ENCODE measurements at regions not wholly inside any gene's neighbourhood (a gene's known extent, or its start where the extent isn't known, plus 50 kb on each side); places are given as distances from the start of the nearest gene placed in this dataset.
"Not testable (repeated sequence)": the region's sequence is repeated elsewhere in the genome, so short reads cannot be mapped to it uniquely, and the experiment has no call there.

DNA sequence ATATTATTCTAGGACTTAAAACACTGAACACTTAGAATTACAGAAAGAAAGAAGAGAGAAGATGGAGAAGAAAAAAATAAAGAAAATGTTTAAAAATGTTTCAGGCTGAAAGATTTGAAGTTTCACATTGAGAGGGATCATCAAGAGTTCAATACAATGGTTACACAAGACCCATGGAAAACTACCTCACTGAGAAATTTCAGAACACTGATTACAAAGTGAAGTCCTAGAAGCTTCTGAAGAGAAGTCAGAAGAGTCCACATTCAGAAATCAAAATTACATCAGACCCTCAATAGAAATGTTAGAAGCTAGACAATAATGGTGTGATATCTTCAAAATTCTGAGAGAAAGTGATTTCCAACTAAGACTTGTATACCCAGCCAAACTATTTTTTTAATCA lies 196.1 kb downstream of the MACC1 start:
- no peak for DNase-seq

DNA sequence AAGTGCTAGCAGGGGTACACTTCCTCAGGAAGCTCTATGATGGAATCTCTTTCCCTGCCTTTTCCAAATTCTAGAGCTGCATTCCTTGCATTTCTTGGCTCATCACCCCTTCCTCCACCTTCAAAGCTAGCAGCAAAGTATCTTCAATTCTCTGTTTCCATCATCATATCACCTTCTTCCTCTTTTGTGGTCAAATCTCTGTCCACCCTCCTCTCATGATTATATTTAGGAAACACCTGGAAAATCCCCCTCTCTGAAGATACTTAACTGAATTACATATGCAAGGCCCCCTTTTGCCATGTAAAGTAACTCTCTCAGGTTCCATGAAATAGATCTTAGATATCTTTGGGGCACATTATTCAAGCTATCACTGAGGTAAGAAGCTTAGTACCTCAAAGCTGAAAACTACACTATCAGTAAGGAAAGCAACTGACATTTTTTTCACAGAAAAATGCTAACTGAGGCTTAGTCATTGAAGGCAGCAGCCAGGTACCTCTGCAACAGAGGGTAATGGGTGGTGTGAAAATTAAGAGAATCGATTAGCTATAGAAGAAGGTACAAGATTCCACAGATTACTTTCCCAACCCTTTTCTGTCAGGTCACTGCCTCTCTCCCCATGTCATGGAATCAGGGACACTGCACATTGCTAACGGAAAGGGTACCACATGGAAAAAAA lies 197.3 kb downstream of the MACC1 start:
- no peak for DNase-seq

DNA sequence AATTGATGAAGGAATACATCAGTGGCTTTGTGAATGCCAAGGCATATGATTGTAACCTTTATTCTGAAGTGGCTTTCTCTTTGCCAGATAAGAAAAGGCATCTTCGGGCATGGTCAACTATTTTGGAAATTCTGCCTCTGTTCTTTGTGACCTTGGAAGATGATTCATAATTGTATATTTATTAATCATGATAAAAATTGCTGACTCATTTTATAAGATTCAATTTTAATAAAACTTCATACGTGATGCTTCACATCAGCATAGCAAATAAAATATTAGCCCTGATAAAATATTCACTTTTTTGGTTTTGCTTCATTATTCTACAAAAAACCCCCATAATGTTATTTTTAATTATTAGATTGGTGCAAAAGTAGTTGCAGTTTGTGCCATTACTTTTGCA lies 200.5 kb downstream of the MACC1 start:
- no peak for DNase-seq

DNA sequence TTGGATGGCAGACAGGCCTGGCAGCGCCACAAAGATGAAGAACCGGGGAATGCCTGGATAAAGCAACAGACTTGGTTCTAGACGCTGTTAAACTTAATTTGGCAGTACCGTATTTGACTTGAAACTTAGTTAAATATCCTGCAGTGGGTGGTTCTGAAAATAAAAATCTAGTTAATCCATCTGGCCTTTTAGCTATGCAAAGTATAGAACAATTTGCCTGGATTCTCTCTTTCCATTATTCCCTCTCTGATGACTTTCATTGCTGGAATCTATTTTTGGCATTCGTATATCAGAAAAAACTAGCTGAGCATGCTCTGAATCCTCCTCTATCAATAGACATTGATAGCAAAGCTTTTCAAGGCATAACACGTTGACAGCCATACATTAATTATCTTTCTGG lies 203.6 kb downstream of the MACC1 start:
- DNase-seq = no peak

DNA sequence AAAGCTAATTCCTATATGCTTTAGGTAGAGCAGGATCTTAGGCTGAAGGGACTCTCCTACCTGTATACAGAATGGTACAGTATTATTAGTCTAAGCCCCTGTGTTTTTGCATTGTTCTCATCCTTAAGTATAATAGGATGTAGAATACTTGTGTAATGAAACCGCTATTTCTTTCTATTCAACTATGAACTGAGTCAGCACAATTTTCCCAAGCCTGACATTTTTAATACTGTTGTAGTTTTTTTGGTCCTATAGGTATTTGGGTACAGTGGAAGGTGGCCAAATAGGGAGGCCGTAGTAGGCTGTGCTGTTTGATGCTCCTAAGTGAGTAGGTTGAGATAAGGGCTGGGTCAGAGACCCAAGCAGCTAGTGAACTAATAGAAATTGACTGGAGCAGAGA lies 205.1 kb downstream of the MACC1 start:
- DNase-seq = no peak

DNA sequence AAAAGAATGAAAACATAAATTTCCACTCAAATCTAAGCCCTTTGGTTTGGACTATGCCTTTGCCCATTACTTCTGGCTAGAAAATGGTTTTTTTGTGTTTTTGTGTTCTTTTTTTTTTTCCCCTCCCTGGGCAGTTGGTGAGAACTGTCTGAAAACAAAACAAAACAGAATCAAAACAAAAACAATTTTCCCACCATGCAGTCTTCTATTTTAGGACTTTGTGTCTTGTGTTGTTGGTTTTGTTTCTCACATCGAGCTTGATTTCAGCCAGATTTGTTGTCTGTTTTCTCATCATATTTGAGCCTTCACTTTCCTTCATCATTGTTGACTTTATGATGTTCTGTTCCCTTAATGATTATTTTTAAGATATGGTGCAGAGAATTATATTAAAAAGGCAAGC lies 206.3 kb downstream of the MACC1 start:
- no peak for DNase-seq

DNA sequence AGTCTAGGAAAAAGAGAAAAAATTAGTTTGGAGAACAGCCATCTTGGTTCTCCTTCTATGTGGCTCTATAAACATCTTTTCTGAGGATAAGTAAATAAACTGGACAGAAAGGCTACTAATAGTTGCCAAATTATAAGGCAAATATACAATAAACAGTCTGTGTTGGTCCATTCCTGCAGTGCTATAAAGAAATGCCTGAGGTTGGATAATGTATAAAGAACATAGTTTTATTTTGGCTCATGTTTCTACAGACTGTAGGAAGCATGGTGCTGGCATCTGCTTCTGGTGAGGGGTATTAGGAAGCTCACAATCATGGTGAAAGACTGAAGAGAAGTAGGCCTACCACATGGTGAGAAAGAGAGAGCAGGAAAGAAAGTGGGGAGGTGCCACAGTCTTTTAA lies 209.7 kb downstream of the MACC1 start:
- no peak for DNase-seq

DNA sequence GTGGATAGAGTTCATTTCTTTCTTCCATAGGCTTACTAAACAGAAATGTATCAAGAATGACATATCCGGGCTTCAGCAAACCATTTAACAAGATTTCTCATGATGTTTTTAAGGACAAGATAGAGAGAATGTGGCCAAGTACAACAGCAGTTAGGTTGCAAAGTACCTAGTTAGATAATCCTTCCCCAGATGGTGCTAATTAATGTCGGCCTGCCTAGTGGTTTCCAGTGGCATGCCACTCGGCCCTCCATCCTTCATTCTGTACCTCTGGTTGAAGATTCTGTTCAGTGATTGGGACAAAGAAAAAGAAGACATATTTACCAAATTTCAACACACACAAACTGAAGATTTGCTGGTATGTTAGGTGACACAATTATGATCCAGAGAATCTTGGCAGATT lies 212.1 kb downstream of the MACC1 start:
- no peak for DNase-seq

DNA sequence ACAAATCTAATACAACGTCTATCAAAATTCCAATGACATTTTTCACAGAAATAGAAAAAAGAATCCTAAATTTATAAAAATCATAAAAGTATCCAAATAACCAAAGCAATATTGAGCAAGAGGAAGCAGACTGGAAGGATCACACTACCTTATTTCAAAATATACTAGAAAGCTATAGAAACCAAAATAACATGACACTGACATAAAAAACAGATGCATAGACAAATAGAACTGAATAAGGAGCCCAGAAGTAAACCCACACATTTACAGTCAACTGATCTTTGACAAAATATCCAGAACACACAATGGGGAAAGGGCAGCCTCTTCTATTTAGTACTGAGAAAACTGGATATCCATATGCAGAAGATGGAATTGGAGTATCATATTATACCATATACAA lies 217.5 kb downstream of the MACC1 start:
- DNase-seq = no peak

DNA sequence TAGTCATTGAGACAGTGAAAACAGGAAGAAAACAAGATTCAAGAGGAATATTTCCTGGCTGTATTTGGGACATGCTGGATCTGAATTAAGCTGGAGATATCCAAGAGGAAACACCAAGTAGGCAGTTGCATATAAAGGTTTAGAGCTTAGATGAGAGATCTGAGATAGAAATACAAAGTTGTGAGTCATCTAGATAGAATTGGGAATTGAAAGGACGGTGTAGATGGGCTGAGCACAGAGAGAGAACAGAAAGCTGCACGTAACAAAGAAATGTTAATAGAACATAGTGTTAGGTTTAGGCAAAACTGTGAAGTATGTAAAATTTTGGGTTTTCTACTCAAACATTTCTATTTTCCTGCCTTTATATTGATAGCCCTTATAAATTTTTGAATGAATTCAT lies 218.5 kb upstream of the TMEM196 start:
- DNase-seq = no peak

DNA sequence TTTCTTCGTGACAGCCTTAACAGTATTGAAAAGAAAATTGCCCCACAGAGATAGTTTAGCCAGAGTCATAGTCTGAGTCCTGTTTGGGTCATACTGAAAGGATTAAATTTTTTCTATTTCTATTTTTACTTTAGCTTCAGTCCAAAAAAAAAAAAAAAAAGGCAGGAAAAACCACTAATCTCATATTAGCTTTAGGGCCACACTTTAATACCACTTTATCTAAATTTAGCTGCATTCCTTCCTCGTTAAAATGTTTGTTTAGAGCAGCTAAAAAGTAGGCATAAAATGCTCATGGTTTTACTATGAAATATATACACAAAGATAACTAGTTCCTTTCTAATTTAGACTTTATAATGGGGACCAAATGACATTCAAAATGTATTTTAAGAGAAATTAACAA lies 216.5 kb upstream of the TMEM196 start:
- DNase-seq = no peak

DNA sequence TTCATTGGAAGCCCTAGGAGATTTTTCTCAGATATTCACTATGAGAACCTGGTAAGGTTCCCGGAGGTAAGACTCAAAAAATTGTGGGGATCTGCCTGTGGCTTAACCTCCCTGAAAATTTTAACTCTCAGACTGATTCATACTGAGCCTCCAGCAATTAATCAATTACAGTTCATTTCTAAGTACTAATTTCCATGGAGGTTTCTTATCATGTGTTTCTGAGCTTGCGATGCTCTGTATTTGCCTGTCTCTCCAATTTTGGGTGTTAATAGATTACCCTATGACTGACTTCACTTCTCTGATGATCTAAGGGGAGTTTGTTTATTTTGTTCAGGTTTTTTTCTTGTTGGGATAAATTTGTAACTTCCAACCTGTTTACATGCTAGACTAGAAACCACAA lies 215.4 kb upstream of the TMEM196 start:
- no peak for DNase-seq

DNA sequence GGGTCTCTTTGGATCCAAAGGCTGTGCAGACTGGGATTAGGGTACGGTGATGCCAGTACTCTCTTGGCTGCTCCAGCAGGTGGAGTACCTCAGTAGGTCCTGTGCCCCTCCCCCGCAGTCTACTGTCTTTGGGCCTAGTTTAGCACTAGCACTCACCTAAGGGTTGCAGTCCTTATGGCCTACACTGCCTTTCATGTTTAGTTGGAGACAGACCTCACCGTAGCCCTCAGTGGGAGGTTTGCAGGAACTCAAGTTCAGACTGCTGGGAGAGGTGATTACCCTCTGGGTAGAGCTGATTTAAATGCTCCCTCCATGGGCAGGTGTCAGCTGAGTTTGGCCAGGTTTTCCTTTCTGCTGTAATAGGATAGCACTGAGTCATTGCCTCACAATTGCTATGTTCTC lies 210.8 kb upstream of the TMEM196 start:
- DNase-seq = no peak

DNA sequence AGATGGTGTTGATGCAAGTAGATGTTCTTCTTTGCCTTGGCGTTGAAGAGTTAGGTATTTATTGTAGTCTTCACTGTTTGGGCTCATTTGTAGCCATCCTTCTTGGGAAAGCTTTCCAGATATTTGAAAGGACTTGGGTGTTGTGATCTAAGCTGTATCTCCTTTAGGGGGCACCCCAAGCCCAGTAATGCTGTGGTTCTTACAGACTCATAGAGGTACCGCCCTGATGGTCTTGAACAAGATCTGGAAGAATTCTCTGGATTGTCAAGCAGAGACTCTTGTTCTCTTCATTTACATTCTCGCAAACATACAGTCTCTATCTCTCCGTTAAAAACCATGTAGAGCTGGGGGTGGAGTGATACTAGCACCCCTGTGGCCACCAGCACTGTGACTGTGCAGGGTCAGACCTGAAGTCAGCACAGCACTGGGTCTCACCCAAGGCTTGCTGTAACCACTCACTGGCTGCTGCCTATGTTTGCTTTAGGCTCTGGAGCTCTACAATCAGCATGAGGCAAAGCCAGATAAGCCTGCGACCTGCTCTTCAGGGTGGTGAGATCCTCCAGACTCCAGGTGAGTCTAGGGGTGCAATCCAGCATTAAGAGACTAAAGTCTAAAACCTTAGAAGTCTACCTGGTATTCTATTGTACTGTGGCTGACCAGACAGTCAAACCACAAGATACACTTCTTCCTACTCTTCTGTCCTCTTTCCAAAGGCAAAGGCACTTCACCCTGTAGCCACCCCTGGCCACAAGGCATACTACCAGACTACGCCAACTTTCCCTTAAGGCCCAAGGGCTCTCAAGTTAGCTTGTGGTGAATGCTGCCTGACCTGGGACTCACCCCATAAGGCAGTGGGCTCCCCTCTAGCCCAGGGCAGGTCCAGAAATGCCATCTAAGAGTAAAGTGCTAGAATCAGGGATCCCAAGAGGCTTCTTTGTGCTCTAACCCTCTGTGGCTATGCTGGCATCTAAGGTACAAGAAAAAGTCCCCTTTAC lies 209.7 kb upstream of the TMEM196 start:
- DNase-seq = no peak

DNA sequence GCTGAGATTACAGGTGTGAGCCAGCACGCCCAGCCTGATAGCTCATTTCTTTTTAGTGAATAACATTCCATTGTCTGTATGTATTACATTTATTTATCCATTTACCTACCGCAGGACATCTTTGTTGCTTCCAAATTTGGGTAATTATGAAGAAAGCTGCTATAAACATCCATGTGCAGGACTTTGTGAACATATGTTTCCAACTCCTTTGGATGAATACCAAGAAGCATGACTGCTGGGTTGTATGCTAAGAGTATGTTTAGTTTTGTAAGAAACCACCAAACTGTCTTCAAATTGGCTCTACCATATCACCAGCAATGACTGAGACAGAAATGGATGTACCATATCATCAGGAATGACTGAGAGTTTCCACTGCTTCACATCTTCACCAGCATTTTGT lies 200.2 kb upstream of the TMEM196 start:
- DNase-seq = no peak

DNA sequence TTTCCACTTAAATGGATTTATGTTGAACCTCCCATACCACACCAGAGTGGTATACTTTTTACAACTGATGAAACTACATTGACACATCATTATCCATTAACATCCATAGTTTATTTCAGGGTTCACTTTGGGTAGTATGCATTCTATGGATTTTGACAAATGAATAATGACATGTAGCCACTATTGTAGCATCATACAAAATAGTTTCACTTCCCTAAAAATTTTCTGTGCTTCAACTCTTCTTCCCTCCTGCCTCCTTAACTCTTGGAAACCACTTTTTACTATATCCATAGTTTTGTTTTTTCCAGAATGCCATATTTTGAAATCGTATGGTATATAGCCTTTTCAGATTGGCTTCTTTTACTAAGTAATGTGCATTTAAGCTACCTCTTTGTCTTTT lies 199.5 kb upstream of the TMEM196 start:
- DNase-seq = no peak

DNA sequence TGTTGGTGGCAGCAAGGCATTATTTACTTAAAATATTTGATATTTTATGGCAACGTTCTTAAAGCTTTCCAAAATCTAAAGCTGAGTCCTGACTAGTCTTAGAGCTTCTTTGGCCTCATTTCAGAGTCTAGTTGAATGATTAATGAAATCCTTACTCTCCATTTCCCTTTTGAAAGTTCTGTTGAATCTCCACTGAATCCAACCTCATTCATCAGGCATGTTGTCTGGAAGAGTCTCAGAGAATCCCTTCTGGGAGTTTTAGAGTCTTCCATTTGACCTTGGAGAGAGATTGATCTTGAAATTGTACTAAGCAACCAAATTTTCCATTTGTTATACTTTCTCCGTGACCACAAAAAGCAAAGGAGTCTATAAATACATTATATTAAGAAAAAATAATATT lies 198.5 kb upstream of the TMEM196 start:
- no peak for DNase-seq

DNA sequence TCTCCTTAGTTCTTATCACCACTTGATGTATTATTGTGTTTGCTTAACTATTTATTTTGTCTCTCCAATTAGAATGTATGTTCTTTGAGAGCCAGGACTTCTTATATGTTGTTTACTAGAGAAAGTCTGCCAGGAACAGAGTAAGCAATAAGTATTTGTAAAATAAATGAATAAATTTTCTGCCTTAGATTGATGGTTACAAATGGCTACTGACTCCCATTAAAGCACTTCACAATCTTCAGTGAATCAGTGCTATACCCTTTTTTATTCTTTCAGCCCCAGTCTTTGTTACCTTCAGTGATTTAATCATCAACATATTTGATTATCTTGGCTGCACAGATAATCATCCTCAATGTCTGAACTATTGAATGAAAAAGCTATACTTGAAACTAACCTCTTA lies 197.1 kb upstream of the TMEM196 start:
- DNase-seq = no peak

DNA sequence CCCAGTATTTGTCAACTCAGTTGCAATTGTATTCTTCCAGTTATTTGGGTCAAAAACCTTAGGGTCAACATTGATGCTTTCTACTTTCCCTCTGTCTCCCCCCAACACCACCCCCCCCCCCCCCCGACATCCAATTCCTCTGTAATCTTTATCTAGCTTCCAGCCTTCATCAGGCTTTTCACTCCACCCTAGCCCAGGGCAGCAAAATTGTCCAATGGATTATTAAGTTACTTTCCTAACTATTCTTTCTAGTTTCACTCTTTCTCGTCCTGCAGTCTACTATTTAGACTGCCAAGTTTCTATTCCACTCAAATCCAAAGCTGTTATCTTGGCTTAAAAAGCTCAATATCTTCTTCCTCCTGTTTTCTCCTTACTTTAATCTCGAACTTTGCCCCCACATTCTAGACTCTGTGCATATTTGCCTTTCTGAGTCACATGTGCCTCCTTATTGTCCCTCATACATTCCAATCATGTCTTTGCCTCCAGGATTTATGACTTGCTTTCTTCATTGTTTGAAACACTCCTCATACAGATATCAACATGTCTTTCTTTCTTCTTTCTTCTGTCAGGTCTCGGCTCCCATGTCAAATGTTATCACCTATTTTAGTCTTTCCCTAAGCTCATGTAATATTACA lies 196.6 kb upstream of the TMEM196 start:
- DNase-seq = no peak

DNA sequence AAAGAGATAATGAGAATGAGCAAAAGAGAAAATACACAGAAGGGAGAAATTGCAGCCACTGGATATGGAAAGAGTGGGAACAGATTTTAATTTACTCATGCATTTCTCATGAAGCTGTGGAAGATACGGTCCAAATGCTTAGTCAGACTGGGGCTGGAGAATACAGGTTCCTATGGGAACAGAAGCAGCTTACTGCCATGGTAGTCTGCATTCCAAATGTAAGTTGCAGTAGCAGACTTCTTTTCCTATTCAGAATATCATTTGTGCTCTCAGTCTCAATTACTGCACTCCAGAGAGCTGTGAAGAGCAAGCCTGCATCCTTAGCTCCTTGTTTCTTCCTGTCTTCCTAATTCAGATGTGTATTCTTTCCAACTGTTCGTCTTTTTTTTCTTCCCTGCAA lies 190.8 kb upstream of the TMEM196 start:
- DNase-seq = peak; percentile 1

DNA sequence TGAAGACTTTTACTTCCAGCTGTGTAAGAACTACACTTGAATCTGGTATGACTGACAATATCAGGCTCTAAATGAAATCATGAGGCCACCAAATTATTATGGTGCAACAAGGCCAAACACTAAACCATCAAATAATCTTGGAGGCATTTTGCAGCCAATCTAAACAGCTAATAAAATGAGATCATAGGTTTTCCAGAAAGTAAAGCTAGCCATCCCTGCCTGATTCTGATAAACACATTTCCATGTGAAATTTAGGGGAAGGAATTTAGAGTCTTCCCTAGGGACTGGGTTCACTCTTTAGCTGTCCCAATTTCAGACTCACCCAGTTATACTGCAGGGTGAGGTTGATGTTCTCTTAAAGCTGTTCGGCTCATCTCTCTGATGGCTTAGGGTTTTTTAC lies 190.3 kb upstream of the TMEM196 start:
- DNase-seq = no peak

DNA sequence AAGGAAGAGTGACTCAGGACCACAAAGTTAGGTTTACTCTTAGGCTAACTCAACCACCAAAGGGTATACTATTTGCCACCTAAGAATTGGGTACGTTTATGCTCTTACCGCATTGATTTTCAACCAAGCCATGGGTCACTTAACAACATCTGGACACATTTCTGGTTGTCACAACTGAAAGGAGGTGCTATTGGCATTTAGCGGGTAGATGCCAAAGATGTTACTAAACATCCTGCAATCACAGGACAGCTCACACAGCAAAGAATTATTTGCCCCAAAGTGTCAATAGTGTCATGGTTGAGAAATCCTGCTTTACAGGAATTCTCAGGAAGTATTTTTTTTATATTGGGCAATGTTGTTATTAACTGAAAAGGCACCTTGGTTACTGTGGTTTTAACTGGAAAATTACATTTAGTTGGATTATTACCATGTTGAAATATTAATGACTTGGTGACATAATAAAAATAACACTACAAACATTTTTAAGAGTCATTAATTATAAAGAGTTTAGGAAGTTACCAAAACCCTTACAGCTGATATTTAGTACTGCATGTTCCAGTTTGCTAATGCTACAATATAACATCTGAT lies 185.0 kb upstream of the TMEM196 start:
- DNase-seq = no peak

DNA sequence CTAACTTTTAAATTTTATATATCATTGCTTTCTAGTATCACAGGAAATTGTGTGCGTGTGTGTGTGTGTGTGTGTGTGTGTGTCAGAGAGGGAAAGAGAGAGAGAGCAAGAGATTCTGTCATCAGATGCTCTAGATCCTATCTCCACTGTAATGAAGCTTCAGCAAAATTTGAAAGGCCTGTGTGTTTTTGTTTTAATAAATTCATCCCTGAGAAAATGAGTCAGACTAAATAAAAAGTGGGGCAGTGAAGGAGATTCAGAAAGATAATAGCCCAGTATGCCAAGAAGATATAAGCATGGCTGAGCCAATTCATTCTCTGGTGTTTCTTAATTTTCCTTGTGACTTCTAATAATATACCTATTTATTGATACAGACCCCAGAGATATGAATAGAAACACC lies 184.2 kb upstream of the TMEM196 start:
- no peak for DNase-seq

DNA sequence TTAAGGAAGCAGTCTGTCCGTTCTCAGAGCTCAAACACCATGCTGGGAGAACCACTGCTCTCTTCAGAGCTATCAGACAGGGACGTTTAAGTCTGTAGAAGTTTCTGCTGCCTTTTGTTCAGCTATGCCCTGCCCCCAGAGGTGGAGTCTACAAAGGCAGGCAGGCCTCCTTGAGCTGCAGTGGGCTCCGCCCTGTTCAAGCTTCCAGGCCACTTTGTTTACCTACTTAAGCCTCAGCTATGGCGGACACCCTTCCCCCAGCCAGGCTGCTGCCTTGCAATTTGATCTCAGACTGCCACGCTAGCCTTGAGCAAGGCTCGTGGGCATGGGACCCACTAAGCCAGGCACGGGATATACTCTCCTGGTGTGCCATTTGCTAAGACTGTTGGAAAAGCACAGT lies 180.7 kb upstream of the TMEM196 start:
- not testable (repeated sequence) for DNase-seq

Data from NCI-H2227 treated with DMSO at 0.1 percent for 48 hours (cell line).